Right lobe of liver (tissue), 4 donors: ENCODE measurements at regions not wholly inside any gene's neighbourhood (a gene's known extent, or its start where the extent isn't known, plus 50 kb on each side); places are given as distances from the start of the nearest gene placed in this dataset.

Experiments
- POLR2A ChIP-seq: fragments of 450-650 bp; IDR thresholded peaks from one replicate; pipeline ENCODE4 v1.6.1; 2017; ENCODE audit warnings: antibody characterized with exemption, mild to moderate bottlenecking
- TF ChIP-seq, protein P1 (sequence below), 4 donors: fragments of 200-600 bp in 3 of 4; fragments of 450-650 bp in 1 of 4; IDR thresholded peaks; one replicate each; pipeline versions ENCODE4 v1.5.1 to v1.8.0; 2016 to 2022; ENCODE audit warnings: antibody characterized with exemption in 4 of 4, mild to moderate bottlenecking in 2 of 4
- donor health status: DM: no; HTN: no; CAD: no.
- donor health status: DM: no; HTN: no; CAD: no.
- donor health status: DM: no; HTN: yes; CAD: no.

DNA sequence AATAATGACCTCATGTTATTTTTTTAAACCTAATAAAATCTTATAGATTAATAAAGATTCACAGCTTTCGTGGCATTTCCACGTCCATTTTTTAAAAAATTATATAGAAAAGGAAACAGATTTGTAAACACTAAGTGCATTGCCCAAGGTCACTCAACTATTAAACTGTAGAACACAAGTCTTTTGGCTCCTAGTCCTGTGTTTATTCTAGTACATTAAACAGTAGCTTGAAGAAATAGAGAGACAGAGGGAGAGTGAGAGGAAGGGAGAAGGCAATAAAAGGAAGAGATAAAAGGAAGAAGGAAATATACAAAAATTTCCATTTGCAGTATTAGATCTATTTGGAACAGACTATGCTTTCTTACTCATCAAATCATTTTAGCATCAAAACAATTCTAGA, 586.7 kb upstream of the CITED2 start:
- TF ChIP-seq, protein P1, sequence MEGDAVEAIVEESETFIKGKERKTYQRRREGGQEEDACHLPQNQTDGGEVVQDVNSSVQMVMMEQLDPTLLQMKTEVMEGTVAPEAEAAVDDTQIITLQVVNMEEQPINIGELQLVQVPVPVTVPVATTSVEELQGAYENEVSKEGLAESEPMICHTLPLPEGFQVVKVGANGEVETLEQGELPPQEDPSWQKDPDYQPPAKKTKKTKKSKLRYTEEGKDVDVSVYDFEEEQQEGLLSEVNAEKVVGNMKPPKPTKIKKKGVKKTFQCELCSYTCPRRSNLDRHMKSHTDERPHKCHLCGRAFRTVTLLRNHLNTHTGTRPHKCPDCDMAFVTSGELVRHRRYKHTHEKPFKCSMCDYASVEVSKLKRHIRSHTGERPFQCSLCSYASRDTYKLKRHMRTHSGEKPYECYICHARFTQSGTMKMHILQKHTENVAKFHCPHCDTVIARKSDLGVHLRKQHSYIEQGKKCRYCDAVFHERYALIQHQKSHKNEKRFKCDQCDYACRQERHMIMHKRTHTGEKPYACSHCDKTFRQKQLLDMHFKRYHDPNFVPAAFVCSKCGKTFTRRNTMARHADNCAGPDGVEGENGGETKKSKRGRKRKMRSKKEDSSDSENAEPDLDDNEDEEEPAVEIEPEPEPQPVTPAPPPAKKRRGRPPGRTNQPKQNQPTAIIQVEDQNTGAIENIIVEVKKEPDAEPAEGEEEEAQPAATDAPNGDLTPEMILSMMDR (IDR thresholded peaks at IDR 0.05), result no peak
- TF ChIP-seq POLR2A, result no peak
